Parathyroid adenoma (tissue), 2 donors: ENCODE measurements at regions not wholly inside any gene's neighbourhood (a gene's known extent, or its start where the extent isn't known, plus 50 kb on each side); places are given as distances from the start of the nearest gene placed in this dataset.

Experiments
- H2AFZ ChIP-seq: fragments of 300-600 bp; sonication (generic); one replicate; pipeline ENCODE4 v1.7.0; 2017; ENCODE audit warnings: antibody characterized with exemption, mild to moderate bottlenecking
- H3K27ac ChIP-seq: fragments of 300-600 bp; sonication (generic); one replicate; pipeline ENCODE4 v1.7.0; 2017
- H3K27me3 ChIP-seq: fragments of 300-600 bp; sonication (generic); one replicate; pipeline ENCODE4 v1.7.0; 2017; ENCODE audit warnings: low read length; ENCODE audit not compliant: control insufficient read depth, insufficient read depth
- H3K36me3 ChIP-seq: fragments of 300-600 bp; sonication (generic); one replicate; pipeline ENCODE4 v1.7.0; 2017; ENCODE audit warnings: low read length; ENCODE audit not compliant: control insufficient read depth, insufficient read depth
- H3K4me1 ChIP-seq: fragments of 300-600 bp; sonication (generic); one replicate; pipeline ENCODE4 v1.7.0; 2017; ENCODE audit warnings: control low read depth
- H3K4me2 ChIP-seq: fragments of 300-600 bp; sonication (generic); one replicate; pipeline ENCODE4 v1.7.0; 2017; ENCODE audit warnings: low read length
- H3K4me3 ChIP-seq: fragments of 300-600 bp; sonication (generic); one replicate; pipeline ENCODE4 v1.7.0; 2017; ENCODE audit warnings: low read depth, low read length
- H3K79me2 ChIP-seq: fragments of 300-600 bp; sonication (generic); one replicate; pipeline ENCODE4 v1.7.0; 2017; ENCODE audit warnings: control low read depth
- H3K9ac ChIP-seq: fragments of 300-600 bp; sonication (generic); one replicate; pipeline ENCODE4 v1.7.0; 2017; ENCODE audit warnings: mild to moderate bottlenecking
- H3K9me3 ChIP-seq: fragments of 300-600 bp; sonication (generic); one replicate; pipeline ENCODE4 v1.7.0; 2017; ENCODE audit warnings: low read length; ENCODE audit not compliant: control insufficient read depth
- TF ChIP-seq, protein P1 (sequence below): fragments of 300-600 bp; sonication (generic); IDR thresholded peaks from one replicate; pipeline ENCODE4 v1.7.0; 2017; ENCODE audit warnings: antibody characterized with exemption, mild to moderate bottlenecking
- donor health status: primary hyperparathyroidism.

DNA sequence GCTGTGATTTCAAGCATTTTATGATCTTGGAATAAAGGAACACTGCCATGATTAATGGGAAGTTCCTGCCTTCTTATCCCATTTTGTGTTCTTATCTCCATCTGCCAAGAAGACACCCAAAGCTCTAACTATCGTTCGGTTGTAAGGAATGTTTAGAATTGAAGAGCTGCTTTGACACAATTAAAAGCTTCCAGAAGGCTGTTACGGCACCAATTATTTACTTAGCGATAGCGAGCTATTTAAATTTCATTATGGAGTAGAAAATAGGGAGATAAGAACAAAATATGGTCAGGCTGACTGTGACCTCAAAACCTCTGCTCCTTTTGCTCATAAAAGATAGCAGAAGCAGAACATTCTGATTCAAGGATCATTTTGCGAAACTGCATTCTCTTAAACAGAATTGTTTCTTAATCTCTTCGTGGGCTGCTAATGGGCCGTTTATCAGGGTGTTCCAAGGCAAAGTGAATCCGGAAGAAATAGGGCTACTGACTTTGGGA is 101.6 kb downstream of the SLC4A3 start:
- H3K79me2 ChIP-seq = no peaks in the 10 kb centered on the region
- H3K36me3 ChIP-seq = no peaks in the 10 kb centered on the region
- H3K4me3 ChIP-seq = no peak overlapping the region
- H3K27me3 ChIP-seq = no peaks in the 10 kb centered on the region
- TF ChIP-seq, protein P1, sequence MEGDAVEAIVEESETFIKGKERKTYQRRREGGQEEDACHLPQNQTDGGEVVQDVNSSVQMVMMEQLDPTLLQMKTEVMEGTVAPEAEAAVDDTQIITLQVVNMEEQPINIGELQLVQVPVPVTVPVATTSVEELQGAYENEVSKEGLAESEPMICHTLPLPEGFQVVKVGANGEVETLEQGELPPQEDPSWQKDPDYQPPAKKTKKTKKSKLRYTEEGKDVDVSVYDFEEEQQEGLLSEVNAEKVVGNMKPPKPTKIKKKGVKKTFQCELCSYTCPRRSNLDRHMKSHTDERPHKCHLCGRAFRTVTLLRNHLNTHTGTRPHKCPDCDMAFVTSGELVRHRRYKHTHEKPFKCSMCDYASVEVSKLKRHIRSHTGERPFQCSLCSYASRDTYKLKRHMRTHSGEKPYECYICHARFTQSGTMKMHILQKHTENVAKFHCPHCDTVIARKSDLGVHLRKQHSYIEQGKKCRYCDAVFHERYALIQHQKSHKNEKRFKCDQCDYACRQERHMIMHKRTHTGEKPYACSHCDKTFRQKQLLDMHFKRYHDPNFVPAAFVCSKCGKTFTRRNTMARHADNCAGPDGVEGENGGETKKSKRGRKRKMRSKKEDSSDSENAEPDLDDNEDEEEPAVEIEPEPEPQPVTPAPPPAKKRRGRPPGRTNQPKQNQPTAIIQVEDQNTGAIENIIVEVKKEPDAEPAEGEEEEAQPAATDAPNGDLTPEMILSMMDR = no peak
- H3K4me2 ChIP-seq = no peak overlapping the region
- no peak overlapping the region for H3K9ac ChIP-seq
- no peak overlapping the region for H2AFZ ChIP-seq
- H3K4me1 ChIP-seq = peaks cover 12% of the 10 kb centered on the region
- no peak overlapping the region for H3K27ac ChIP-seq
- H3K9me3 ChIP-seq = no peaks in the 10 kb centered on the region

DNA sequence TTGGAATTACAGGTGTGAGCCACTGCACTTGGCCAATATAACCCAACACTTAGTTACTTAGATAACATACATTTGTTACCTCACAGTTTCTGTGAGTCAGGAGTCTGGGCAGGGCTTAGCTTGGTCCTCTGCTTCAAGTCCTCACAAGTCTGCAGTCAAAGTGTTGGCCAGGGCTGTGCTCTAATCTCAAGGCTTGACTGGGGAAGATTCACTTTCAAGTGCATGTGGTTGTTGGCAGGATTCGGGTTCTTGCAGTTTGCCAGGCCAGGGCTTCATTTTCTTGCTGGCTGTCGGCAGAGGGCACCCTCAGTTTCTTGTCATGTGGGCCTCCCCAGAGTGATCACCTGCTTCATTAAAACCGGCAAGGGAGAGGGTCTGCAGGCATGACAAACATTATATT is 103.7 kb downstream of the SLC4A3 start:
- Histone ChIP-seq H3K9me3 (no peaks in the 10 kb centered on the region), H3K79me2 (no peaks in the 10 kb centered on the region), H3K4me2 (no peak overlapping the region), H3K27ac (no peak overlapping the region), H3K9ac (no peak overlapping the region), H3K36me3 (no peaks in the 10 kb centered on the region), H3K4me3 (no peak overlapping the region), H3K27me3 (no peaks in the 10 kb centered on the region), H2AFZ (no peak overlapping the region), H3K4me1 (no peaks in the 10 kb centered on the region)
- TF ChIP-seq, protein P1 = no peak

DNA sequence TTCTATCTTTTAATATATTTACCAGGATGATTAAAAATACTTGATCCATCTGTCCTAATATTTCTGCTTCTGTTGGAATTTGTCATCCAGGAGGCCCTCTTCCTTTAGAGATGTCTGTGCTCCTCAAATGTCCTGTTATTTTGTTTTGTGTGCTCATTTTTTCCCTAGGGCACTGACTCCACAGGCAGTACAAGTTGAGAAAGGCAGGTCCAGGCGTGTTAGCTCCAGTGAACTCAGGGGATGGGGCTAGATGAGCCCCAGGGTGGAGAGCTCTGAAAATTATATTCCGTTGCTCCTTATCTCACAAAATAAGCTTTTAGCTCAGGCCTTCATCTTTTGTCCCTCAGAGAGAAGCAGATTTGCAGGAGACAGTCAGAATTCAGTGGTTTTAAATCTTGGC is 105.7 kb downstream of the SLC4A3 start:
- H3K9me3 ChIP-seq = no peaks in the 10 kb centered on the region
- H2AFZ ChIP-seq = no peak overlapping the region
- no peaks in the 10 kb centered on the region for H3K36me3 ChIP-seq
- TF ChIP-seq, protein P1 = no peak
- no peaks in the 10 kb centered on the region for H3K79me2 ChIP-seq
- H3K27me3 ChIP-seq = no peaks in the 10 kb centered on the region
- H3K4me1 ChIP-seq = no peaks in the 10 kb centered on the region
- H3K4me3 ChIP-seq = no peak overlapping the region
- H3K9ac ChIP-seq = no peak overlapping the region
- H3K4me2 ChIP-seq = no peak overlapping the region
- H3K27ac ChIP-seq = no peak overlapping the region

DNA sequence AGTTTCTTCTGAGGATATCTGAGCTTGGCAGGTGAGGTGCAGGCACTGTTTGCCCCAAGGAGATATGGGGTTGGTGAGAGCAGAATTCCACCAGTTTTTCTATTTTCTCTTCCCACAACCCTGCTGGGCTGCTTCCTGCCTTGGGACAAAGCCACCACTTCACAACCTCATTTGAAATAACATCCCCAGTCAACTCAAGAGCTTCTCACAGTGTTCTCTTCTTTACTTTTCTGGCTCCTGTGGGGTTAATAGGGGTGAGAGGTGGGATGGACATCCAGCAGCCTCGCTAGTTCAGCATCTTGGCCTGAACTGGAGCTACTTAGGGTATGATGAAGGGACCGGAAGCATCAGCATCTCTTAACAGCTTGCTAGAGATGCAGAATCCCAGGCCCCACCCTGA is 106.3 kb downstream of the SLC4A3 start:
- no peak overlapping the region for H3K9ac ChIP-seq
- no peaks in the 10 kb centered on the region for H3K79me2 ChIP-seq
- TF ChIP-seq, protein P1 = no peak
- H3K27ac ChIP-seq = no peak overlapping the region
- no peak overlapping the region for H3K4me3 ChIP-seq
- no peak overlapping the region for H2AFZ ChIP-seq
- no peaks in the 10 kb centered on the region for H3K27me3 ChIP-seq
- H3K4me2 ChIP-seq = no peak overlapping the region
- H3K36me3 ChIP-seq = no peaks in the 10 kb centered on the region
- H3K4me1 ChIP-seq = no peaks in the 10 kb centered on the region
- no peaks in the 10 kb centered on the region for H3K9me3 ChIP-seq

DNA sequence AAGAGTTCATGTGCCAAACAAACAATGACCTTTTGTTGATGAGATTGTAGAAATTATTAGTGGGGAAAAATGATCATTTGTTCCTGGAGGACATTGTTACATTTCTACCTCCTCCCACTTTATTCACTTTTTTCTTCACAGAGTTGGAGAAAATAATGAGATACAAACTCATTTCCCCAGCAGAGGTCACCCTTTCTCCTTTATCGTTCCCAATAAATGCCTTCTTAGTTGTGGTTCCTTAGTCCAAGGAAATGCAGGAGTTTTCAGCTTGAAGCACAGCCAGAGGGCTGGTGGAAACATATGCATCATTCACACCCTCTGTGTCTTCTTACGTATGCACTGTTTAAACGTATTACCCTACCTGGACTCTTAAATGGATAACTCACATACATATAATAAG is 108.8 kb downstream of the SLC4A3 start:
- no peak overlapping the region for H3K9ac ChIP-seq
- H3K4me1 ChIP-seq = no peaks in the 10 kb centered on the region
- H3K4me3 ChIP-seq = no peak overlapping the region
- H3K27ac ChIP-seq = no peak overlapping the region
- no peaks in the 10 kb centered on the region for H3K27me3 ChIP-seq
- TF ChIP-seq, protein P1 = peak; percentile 37
- H3K4me2 ChIP-seq = no peak overlapping the region
- H3K79me2 ChIP-seq = no peaks in the 10 kb centered on the region
- H2AFZ ChIP-seq = no peak overlapping the region
- no peaks in the 10 kb centered on the region for H3K36me3 ChIP-seq
- no peaks in the 10 kb centered on the region for H3K9me3 ChIP-seq
